GM19099 (cell line): ENCODE measurements at regions not wholly inside any gene's neighbourhood (a gene's known extent, or its start where the extent isn't known, plus 50 kb on each side); places are given as distances from the start of the nearest gene placed in this dataset.

ENCODE experiments used
- POLR2A ChIP-seq: IDR thresholded peaks from 3 replicates; pipeline ENCODE4 v1.6.1; 2011; ENCODE audit warnings: low read depth; ENCODE audit not compliant: insufficient read length; ENCODE audit errors: extremely low read depth

GRCh38 chr3:144496141-144496835 is 524.7 kb downstream of the DIPK2A start:
- TF ChIP-seq POLR2A: no peak

DNA sequence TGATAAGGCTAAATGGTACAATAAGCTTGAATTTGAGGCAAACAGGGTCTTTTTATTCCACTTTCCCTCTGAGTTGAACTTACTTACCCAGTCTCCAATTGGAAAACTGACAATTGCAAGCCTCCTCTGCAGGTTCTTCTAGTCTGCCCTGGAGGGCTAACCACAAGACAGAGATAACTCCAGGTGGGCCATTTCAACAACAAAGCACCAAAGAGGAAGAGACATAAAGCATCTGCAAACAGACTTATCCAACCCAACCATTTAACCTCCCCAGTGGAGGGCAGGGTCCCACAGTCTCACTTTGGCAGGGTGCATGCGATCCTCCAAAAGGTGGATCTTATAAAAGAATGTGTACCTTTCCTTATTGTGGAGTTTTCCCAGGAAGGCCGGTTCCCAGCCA is 525.8 kb downstream of the DIPK2A start:
- TF ChIP-seq POLR2A: no peak

DNA sequence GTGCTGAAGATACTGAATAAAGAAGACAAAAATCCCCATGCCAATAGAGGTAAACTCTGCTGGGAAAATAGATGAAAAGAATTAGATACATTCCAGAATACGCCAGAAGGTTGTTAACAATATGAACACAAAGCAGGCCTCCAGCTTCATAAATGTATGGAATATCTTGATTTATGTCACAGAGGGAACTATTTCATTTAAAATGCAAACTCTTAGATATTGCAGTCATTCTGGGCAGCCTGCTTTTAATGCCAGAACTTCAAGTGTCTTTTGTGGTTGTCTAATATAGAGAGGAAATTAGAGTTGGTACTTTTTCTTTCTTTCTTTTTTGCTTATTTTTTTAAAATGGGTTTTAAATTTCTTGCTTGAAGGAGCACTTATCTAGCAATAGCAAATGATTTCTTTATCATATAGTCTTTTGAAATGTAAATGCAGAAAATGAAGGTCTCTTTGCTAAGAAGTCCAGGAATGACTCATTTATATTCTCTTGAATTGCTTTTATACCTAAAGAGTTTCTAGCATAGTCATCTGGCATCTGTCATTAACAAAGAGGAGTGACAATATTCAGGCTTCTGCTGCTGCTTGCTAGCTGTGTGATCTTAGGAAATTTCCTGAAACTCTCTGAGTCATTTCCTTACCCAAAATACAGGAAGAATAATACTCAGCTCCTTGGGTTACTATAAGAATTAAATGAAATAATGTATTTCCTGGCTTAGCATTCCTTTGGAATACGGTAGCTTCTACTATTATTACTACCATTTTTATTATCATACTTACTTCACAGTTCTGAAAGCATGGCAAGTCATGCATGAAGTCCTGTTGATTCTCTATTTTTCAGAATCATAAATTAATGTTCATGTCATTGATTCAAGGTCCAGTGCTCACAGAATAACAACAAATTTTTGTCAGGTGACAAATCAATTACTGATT is 527.6 kb downstream of the DIPK2A start:
- TF ChIP-seq POLR2A: no peak

DNA sequence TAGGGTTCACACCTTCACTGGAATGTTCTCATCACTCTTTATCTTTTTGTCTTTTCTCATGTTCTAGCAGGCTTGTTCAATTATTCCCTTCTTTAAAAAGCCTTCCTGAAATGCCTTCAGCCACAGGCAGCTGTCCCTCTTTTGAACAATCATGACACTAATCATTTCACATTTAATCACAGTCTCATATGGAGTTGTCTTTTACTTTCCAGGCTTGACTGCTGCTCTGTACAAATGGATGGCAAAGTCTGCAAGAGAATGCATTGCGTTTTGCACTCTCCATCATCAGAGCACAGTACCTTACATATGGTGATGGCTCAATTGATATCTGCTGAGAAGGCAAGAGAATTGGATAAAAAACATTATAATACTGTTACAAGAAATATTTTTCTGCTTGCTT is 529.8 kb downstream of the DIPK2A start:
- TF ChIP-seq POLR2A: no peak

DNA sequence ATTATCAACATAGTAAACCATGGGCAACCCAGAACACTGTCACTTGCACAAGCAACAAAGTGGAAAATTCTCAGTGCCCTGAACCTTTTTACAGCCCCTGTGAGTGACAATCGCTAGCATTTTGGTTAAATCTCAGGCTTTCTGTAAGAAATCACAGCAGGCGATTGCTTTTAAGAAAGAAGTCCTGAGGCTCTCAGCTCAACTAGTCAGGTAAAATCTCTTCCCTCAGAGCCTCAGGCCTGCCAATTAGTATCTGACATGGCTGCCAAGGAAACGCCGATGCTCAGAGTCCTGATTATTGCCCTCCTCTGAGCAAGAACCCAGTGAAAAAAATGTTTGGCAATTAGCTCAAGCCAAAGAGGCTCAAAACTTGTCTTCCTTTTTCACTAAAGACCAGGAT is 530.8 kb downstream of the DIPK2A start:
- no peak for TF ChIP-seq POLR2A

DNA sequence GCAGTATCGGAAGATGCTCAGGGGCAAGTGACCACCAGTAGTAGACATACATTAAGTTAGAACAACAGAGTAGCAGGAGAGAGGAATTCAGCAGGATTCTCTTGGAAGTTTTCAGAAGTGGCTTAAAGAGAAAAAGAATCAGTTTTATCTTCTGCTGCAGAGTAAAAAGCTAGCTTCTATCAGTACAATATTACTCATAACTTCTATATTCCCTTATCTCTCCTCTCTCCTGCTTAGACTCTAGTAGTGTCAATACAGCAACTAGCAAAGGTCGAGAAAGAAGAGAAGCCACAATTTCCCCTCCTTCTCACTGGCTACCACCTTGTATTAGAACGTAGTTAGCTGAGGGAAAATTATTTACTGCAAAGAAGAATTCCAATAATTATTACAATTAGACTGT is 539.7 kb downstream of the DIPK2A start:
- no peak for TF ChIP-seq POLR2A

DNA sequence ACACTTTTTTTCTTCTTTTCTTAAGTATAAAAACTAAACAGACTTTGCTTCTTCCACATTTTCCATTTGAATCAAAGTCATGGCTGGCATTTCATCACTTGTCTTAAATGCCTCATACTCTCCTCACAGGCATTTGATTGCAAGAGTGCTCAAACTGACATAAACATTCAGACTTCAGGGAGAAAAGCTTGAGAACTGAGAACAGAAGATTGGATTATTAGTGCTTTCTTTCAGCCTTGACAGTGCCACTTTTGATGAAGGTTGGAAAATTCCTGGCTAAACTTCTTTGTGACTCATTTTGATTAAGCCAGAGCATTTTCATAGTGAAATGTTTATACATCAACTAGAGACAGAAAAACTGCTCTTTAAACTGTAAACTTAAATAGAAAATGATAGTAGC is 544.4 kb downstream of the DIPK2A start:
- TF ChIP-seq POLR2A: no peak

- TF ChIP-seq POLR2A: no peak
These were observed 545.0 kb downstream of the DIPK2A start for GRCh38 chr3:144516589-144516988.

DNA sequence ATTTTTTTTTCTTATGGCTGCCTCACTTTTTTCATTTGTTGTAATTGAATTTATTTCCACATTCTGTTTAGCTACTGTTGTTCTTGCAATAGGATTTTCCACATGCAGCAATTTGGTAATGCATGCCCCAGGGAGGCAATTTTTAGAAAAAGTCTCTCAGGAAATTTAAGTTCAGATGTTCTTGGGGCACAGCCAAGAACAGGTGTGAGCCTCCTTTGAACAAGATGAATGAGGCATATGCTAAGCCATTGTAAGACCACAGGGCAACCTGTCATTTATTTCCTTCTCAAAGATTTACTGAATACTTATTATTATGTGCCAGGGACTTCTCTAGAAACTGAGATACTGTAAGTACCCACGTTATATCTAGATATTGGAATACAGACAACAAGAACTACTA is 549.5 kb downstream of the DIPK2A start:
- no peak for TF ChIP-seq POLR2A

DNA sequence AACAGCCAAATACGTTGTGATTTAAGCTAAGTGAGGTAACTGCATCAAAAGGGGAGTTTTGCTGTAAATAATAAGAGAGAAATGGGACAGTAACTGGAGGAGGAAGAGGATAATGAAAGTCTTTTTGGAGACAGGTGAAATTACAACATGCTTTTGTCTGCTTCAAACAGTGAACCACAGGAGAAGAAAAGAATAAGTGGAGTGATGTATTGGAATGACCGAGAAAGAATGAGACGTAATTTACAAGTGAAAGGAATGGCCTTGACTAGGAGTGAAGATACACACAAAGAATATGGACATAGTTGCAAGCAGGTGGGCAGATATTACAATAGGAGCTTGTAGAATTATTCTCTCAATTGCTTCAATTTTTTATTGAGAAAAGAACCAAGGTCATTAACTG is 550.8 kb downstream of the DIPK2A start:
- no peak for TF ChIP-seq POLR2A

DNA sequence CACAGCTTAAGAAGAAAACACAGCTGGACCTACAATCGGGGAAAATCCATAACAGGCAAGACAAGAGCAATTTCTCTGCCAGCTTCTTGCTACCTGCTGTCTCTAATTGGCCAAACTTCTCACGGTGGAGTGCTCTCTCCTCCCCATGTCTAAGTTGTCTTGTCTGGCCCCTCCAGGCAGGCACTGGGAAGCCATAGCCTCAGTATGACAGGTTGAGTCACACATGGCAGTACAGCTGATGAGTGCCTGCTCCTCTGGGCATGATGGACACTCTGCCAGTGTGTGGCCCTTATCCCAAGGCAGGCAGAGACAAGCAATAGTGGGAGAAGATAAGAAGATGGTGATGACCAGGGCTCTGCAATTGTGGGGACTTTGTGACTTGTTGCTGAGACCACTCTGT is 551.8 kb downstream of the DIPK2A start:
- TF ChIP-seq POLR2A: no peak

DNA sequence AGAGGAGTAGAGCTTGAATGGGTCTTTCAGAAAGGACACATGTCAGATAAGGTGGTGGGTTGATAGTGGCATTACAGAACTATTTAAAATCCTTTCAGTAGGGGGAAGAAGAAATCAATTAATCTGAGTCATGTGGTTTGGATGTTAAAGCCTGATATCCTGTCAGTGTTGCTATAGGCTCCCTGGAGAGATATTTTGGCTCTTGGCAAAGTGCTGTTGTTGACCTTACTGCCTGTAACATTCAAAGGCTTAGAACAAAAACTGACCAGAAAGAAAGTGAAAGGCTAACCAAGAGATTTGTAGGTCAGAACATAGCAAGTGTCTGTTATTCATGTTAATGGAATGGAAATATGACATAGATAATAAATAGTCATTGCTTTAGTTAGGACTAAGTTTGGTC is 552.9 kb downstream of the DIPK2A start:
- TF ChIP-seq POLR2A: no peak

DNA sequence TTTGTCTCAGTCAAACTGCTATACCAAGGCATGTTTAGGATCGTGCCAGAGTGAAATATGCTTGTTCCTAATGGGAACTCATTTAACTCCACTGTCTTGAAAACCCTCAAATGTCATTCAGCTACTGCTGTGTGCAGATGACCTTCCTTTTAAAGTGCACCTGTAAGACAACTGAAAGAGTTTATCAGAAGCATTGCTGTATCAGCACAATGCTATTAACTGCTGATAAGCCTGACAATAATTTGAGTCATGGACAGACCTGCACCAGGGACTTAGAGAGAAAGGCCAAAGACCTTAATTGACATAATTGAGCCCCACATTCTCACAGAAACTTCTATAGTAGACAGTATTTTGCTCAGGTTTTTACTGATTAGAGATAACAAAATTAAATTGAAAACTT is 557.9 kb downstream of the DIPK2A start:
- no peak for TF ChIP-seq POLR2A

DNA sequence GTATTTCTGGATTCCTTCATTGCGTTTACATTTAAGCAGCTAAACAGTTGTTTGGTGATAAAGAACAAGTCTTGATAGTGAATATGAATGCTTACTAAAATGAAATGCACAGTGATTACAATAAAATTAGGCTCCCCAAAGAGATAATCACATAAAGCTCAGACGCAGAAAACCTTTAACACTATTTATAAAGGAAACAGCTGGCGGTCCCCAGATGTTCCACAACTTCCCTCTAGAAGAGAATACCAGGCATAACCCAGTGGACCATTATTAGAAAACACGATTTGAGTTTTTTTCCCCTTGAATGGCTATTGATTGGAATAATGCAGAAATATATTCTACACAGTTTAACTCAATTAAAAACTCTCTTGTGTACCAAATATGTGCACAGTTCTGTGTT is 573.2 kb downstream of the DIPK2A start:
- TF ChIP-seq POLR2A: no peak

DNA sequence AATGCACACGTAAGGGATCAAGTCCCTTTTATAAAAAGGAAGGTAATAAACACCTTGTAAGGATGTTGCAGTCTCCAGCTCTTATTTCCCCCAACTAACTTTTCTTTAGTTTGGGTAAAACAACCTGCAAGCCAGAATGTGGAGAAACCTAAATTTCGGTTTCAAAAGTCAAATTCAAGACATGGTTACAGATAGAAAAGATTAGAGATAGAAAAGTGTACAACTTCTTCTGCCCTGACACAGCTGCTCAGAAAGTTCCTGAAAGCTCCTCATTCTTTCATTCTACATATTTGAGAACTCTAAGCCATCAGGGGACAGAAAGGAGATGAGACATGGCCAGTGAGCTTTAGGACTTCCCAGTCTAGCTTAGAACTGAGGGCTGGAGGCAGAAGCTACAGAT is 574.9 kb downstream of the DIPK2A start:
- no peak for TF ChIP-seq POLR2A

DNA sequence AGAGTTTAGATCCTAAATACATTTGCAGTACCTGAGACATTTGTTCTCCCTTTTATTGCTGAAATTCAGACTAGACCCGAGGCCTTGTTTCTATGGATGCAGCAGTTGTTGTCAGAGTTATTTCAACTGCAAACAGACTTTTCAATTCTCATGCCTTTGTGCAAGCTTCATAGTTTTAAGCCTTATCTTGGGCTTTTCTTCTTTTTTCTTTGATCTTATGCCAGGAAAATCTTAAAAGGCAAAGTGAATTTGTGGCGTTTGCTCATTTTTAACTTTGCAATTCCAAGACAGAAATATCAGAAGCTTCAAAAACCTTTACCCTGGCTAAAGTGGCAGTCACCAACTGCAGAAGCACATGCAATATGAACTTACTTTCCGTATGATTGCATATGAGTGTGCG is 576.7 kb downstream of the DIPK2A start:
- no peak for TF ChIP-seq POLR2A

DNA sequence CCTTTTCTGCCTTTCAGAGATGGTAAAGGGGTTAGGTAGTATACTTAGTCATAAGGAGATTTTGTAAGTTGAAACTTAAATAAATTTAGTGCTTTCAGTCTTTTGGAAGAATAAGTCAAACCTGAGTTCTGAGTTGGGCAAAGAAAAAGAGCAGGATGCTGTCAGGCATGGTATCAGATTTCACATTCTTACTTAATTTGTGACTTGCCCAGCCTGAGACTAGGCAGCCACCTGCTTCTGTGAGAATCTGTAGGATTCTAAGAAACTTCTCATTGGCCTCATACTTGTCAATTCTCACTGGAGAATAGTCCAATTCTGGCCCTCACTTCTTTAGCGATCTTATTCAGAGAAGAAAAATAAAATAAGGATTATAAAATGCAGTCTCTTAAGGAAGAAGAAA is 577.5 kb downstream of the DIPK2A start:
- TF ChIP-seq POLR2A: no peak

- TF ChIP-seq POLR2A: no peak
These were observed 580.9 kb downstream of the DIPK2A start for GRCh38 chr3:144552346-144553057.
